ENCODE measurements at regions not wholly inside any gene's neighbourhood (a gene's known extent, or its start where the extent isn't known, plus 50 kb on each side); places are given as distances from the start of the nearest gene placed in this dataset.

GRCh38 chr21:14870853-14871149, 194.0 kb downstream of the NRIP1 start:
- TF ChIP-seq CTCF (conservative IDR thresholded peaks at IDR 0.05; ENCODE audit: low read length) (no peak), EZH2phosphoT487 (IDR thresholded peaks at IDR 0.05; ENCODE audit: borderline replicate concordance, low read depth, low read length) (no peak)
